ENCODE measurements at regions not wholly inside any gene's neighbourhood (a gene's known extent, or its start where the extent isn't known, plus 50 kb on each side); places are given as distances from the start of the nearest gene placed in this dataset.

DNA sequence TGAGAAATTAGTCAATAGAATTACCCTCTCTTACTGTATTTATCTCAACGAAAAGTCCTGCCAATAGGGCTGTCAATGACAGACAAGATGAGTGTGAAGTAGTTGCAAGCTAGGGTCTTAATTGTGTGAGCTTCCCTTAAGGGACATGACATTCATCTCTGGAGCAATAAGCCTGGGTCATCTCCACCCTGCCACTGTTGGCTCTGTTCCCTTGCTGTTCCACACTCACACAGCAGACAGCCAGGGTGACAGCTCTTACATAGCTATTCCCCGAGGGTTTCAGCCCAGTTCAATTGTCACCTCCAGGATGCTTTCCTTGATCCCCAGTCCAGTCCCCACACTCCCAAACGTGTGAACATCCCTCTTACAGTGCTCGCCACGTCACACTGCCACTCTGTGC lies 215.0 kb downstream of the NXPE2 start:
- TF ChIP-seq, protein P1, sequence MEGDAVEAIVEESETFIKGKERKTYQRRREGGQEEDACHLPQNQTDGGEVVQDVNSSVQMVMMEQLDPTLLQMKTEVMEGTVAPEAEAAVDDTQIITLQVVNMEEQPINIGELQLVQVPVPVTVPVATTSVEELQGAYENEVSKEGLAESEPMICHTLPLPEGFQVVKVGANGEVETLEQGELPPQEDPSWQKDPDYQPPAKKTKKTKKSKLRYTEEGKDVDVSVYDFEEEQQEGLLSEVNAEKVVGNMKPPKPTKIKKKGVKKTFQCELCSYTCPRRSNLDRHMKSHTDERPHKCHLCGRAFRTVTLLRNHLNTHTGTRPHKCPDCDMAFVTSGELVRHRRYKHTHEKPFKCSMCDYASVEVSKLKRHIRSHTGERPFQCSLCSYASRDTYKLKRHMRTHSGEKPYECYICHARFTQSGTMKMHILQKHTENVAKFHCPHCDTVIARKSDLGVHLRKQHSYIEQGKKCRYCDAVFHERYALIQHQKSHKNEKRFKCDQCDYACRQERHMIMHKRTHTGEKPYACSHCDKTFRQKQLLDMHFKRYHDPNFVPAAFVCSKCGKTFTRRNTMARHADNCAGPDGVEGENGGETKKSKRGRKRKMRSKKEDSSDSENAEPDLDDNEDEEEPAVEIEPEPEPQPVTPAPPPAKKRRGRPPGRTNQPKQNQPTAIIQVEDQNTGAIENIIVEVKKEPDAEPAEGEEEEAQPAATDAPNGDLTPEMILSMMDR (IDR thresholded peaks at IDR 0.05), result no peak
- Histone ChIP-seq H3K36me3 (ENCODE audit: insufficient read depth in 1 of 2, low read depth in 1 of 2) (no peaks in the 10 kb centered on the region), H3K4me3 (no peak overlapping the region), H3K9me3 (no peaks in the 10 kb centered on the region), H3K4me1 (no peaks in the 10 kb centered on the region), H3K27me3 (ENCODE audit: insufficient read depth in 3 of 3, low read length in 2 of 3) (peaks cover 0 to 4% (median 0%) of the 10 kb centered on the region in 3 donors), H3K27ac (no peak overlapping the region)
- DNase-seq, result no peak
- intact Hi-C loops (cut with DNase I), result no loop called here
- WGBS, 3 donors, result 80 to 83% (median 82%) methylated on average over 5 of the region's 5 CpGs
- no peak for ATAC-seq

DNA sequence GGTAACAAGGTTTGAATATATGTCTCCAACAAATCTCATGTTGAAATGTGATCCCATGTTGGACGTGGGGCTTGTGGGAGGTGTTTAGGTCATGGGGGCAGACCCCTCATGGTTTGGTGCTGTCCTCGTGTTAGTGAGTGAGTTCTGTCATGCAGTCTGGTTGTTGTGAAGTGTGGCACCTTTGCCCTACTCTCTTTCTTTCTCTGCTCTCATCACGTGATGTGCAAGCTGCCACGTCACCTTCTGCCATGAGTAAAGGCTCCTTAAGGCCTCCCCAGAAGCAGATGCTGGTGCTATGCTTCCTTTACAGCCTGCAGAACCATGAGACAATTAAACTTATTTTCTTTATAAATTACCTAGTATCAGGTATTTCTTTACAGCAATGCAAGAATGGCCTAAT lies 218.3 kb downstream of the NXPE2 start:
- TF ChIP-seq, protein P1 (IDR thresholded peaks at IDR 0.05), result no peak
- no peak for ATAC-seq
- intact Hi-C loops (cut with DNase I), result no loop called here

DNA sequence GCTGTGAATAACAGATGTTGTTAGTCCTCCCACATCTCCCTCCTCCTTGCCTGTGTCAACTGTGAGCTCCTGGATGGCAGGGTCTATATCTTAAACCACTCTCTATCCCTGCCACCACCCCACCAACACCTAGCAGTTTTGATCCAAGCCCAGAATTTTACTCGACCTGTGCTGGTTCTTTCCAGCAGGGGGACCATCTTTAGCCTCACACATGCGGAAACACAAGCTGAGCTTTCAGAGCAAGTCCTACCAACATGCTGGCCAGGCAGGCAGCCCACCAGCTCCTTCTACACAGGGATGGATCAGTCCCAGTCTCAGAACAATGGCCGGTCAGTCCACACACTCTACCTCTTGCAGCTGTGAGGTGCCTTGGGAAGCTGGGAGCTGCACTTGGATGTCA lies 231.5 kb downstream of the NXPE2 start:
- intact Hi-C loops (cut with DNase I), result no loop called here
- TF ChIP-seq, protein P1 (IDR thresholded peaks at IDR 0.05), result no peak
- H3K9me3 ChIP-seq, result no peaks in the 10 kb centered on the region
- no peaks in the 10 kb centered on the region for H3K36me3 ChIP-seq (ENCODE audit: insufficient read depth in 1 of 2, low read depth in 1 of 2)
- H3K4me1 ChIP-seq, result no peaks in the 10 kb centered on the region
- DNase-seq (no peak), ATAC-seq (no peak)
- no peaks in the 10 kb centered on the region for H3K27me3 ChIP-seq (ENCODE audit: insufficient read depth in 3 of 3, low read length in 2 of 3)
- H3K27ac ChIP-seq, result no peak overlapping the region
- WGBS, 3 donors, result 63 to 66% (median 65%) methylated on average over 3 of the region's 3 CpGs
- H3K4me3 ChIP-seq, result no peak overlapping the region

More for the DNA sequence above, 218.3 kb downstream of the NXPE2 start:
- H3K4me1 ChIP-seq, result no peaks in the 10 kb centered on the region
- H3K27ac ChIP-seq, result no peak overlapping the region
- H3K4me3 ChIP-seq, result no peak overlapping the region
- 55 to 70% (median 62%) methylated on average over 4 of the region's 4 CpGs for whole genome bisulfite sequencing, 3 donors
- H3K27me3 ChIP-seq (ENCODE audit: insufficient read depth in 3 of 3, low read length in 2 of 3), result no peaks in the 10 kb centered on the region
- DNase-seq, result no peak
- no peaks in the 10 kb centered on the region for H3K9me3 ChIP-seq
- H3K36me3 ChIP-seq (ENCODE audit: insufficient read depth in 1 of 2, low read depth in 1 of 2), result no peaks in the 10 kb centered on the region

DNA sequence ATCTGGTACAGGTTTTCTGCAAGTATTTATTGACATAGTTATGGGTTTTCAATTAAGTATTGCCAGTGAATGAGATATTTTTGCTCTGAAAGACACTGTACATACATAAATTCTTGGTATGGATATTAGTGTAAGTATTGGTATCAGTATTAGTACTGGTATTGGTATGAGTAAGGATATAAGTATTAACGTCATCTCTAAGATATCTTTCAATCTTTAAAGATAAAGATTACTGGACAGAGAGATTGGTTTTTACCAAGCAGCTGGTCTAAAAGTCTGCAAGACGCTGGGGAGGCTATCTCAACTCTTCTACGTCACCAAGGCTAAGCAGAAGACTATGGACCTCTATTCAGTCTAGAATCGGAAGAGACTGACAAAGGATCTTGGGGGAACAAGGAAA lies 234.5 kb downstream of the NXPE2 start:
- no peaks in the 10 kb centered on the region for H3K4me1 ChIP-seq
- TF ChIP-seq, protein P1 (IDR thresholded peaks at IDR 0.05), result no peak
- 85 to 96% (median 88%) methylated on average over 4 of the region's 4 CpGs for WGBS, 3 donors
- no peak for DNase-seq
- intact Hi-C loops (cut with DNase I), result no loop called here
- H3K27me3 ChIP-seq (ENCODE audit: insufficient read depth in 3 of 3, low read length in 2 of 3), result peaks cover 0 to 3% (median 0%) of the 10 kb centered on the region in 3 donors
- H3K9me3 ChIP-seq, result no peaks in the 10 kb centered on the region
- H3K36me3 ChIP-seq (ENCODE audit: insufficient read depth in 1 of 2, low read depth in 1 of 2), result no peaks in the 10 kb centered on the region
- H3K27ac ChIP-seq, result no peak overlapping the region
- no peak for ATAC-seq
- no peak overlapping the region for H3K4me3 ChIP-seq

DNA sequence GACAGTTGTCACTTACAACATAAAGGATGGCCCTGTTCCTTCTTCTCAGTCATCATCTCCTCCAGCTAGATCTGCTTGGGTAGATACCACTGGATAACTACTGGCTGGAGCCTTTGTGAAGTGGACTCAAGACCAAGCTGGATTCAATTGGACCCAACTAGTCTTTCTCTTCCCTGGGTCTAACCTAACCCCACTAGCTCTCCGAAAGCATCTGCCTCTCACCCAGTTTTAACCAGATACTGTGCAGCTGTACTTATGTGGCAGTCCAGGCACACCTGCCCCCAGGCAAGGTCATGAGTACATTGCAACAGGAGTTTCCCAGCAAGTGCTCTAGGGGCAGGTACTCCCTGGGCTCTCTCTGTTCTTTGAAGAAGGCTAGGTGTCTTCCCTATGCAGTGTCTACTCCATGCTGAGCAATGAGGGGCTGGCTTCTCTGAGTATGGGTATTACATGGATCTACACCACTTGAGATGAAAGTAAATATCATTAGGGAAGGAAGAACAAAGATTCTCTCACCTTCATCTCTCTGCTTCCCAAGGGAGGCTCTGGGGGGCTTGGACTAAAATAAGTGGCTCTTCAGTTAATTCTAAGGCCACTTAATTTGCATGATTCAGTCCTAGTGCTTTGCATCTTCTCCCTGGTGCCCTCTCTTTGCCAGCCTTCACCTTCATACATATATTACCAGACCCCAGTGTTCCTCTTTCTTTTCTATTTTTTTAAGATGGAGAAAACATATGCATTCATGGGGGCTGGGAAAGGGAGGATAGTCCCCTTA lies 236.1 kb downstream of the NXPE2 start:
- intact Hi-C loops (cut with DNase I), result no loop called here
- TF ChIP-seq, protein P1 (IDR thresholded peaks at IDR 0.05), result no peak
- H3K27ac ChIP-seq, result no peak overlapping the region
- peaks cover 0 to 3% (median 0%) of the 10 kb centered on the region in 3 donors for H3K27me3 ChIP-seq (ENCODE audit: insufficient read depth in 3 of 3, low read length in 2 of 3)
- 95 to 100% (median 95%) methylated on average over 1 of the region's 1 CpG for WGBS, 3 donors
- ATAC-seq (no peak), DNase-seq (no peak)
- H3K9me3 ChIP-seq, result no peaks in the 10 kb centered on the region
- no peaks in the 10 kb centered on the region for H3K4me1 ChIP-seq
- no peak overlapping the region for H3K4me3 ChIP-seq
- no peaks in the 10 kb centered on the region for H3K36me3 ChIP-seq (ENCODE audit: insufficient read depth in 1 of 2, low read depth in 1 of 2)

Data from psoas muscle (tissue), 7 donors.